ENCODE measurements at regions not wholly inside any gene's neighbourhood (a gene's known extent, or its start where the extent isn't known, plus 50 kb on each side); places are given as distances from the start of the nearest gene placed in this dataset.
A peak's percentile ranks its signal among the peaks of the same experiment; 100 is the strongest.

- no peak for TF ChIP-seq CTCF (conservative IDR thresholded peaks at IDR 0.05; ENCODE audit: low read depth, low read length)
- DNase-seq (ENCODE audit: low read depth), result peak; percentile 35
- H3K4me3 ChIP-seq (ENCODE audit: low read depth, low read length), result no peak overlapping the region
Observed at GRCh38 chr3:34207002-34207401, 408.6 kb downstream of the PDCD6IP start.

GRCh38 chr3:34207806-34208205 is 409.4 kb downstream of the PDCD6IP start:
- no peak for DNase-seq (ENCODE audit: low read depth)
- TF ChIP-seq CTCF (conservative IDR thresholded peaks at IDR 0.05; ENCODE audit: low read depth, low read length), result no peak
- no peak overlapping the region for H3K4me3 ChIP-seq (ENCODE audit: low read depth, low read length)

- no peak for DNase-seq (ENCODE audit: low read depth)
- no peak for TF ChIP-seq CTCF (conservative IDR thresholded peaks at IDR 0.05; ENCODE audit: low read depth, low read length)
- no peak overlapping the region for H3K4me3 ChIP-seq (ENCODE audit: low read depth, low read length)
Observed at GRCh38 chr3:34212175-34212574, 413.7 kb downstream of the PDCD6IP start.

GRCh38 chr3:34212656-34213055 is 414.2 kb downstream of the PDCD6IP start:
- TF ChIP-seq CTCF (conservative IDR thresholded peaks at IDR 0.05; ENCODE audit: low read depth, low read length), result no peak
- no peak overlapping the region for H3K4me3 ChIP-seq (ENCODE audit: low read depth, low read length)
- DNase-seq (ENCODE audit: low read depth), result no peak

GRCh38 chr3:34213478-34213877 is 415.0 kb downstream of the PDCD6IP start:
- H3K4me3 ChIP-seq (ENCODE audit: low read depth, low read length), result no peak overlapping the region
- TF ChIP-seq CTCF (conservative IDR thresholded peaks at IDR 0.05; ENCODE audit: low read depth, low read length), result no peak
- DNase-seq (ENCODE audit: low read depth), result no peak

- no peak overlapping the region for H3K4me3 ChIP-seq (ENCODE audit: low read depth, low read length)
- no peak for TF ChIP-seq CTCF (conservative IDR thresholded peaks at IDR 0.05; ENCODE audit: low read depth, low read length)
- DNase-seq (ENCODE audit: low read depth), result no peak
Observed at GRCh38 chr3:34216711-34217335, 418.4 kb downstream of the PDCD6IP start.

GRCh38 chr3:34218706-34219385 is 420.4 kb downstream of the PDCD6IP start:
- no peak for DNase-seq (ENCODE audit: low read depth)
- H3K4me3 ChIP-seq (ENCODE audit: low read depth, low read length), result no peak overlapping the region
- TF ChIP-seq CTCF (conservative IDR thresholded peaks at IDR 0.05; ENCODE audit: low read depth, low read length), result no peak
